Adrenal gland (tissue), 5 donors: ENCODE measurements at regions not wholly inside any gene's neighbourhood (a gene's known extent, or its start where the extent isn't known, plus 50 kb on each side); places are given as distances from the start of the nearest gene placed in this dataset.

Experiments
- POLR2A ChIP-seq, 2 donors: fragments of 450-650 bp; IDR thresholded peaks; one replicate each; pipeline ENCODE4 v1.6.1; 2017; ENCODE audit warnings: antibody characterized with exemption in 2 of 2, mild to moderate bottlenecking in 2 of 2, moderate library complexity in 1 of 2
- TF ChIP-seq, protein P1 (sequence below), 6 experiments: fragments of 450-650 bp in 4 of 6; fragments of 200-600 bp in 2 of 6; sonication (generic) in 1 of 6; IDR thresholded peaks; 1 replicate in 5 of 6; 2 replicates in 1 of 6; pipeline versions ENCODE4 v1.5.1 to v1.8.0; 2016 to 2021; ENCODE audit warnings: antibody characterized with exemption in 6 of 6, mild to moderate bottlenecking in 2 of 6, moderate library complexity in 1 of 6
- donor health status: DM: no; HTN: no; CAD: no.

DNA sequence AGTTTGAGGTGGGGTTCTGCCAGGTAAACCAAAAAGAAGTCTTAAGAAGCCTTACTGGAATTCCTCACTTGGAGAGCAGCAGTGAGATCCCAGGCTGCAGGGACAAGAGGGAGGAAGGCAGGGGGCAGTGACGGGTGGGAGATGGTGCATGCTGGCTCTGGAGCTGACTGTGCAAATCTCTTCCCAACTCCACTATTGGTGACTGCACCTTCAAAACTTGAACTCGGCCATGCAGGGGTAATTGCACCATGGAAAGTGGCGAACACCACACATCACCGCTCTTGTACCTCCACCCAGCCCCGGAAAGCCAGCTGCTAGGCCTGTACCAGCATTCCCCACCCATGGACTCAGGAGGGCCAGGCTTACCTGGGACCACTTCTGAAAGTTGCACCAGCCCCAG lies 51.4 kb upstream of the CDR2 start:
- TF ChIP-seq, protein P1, sequence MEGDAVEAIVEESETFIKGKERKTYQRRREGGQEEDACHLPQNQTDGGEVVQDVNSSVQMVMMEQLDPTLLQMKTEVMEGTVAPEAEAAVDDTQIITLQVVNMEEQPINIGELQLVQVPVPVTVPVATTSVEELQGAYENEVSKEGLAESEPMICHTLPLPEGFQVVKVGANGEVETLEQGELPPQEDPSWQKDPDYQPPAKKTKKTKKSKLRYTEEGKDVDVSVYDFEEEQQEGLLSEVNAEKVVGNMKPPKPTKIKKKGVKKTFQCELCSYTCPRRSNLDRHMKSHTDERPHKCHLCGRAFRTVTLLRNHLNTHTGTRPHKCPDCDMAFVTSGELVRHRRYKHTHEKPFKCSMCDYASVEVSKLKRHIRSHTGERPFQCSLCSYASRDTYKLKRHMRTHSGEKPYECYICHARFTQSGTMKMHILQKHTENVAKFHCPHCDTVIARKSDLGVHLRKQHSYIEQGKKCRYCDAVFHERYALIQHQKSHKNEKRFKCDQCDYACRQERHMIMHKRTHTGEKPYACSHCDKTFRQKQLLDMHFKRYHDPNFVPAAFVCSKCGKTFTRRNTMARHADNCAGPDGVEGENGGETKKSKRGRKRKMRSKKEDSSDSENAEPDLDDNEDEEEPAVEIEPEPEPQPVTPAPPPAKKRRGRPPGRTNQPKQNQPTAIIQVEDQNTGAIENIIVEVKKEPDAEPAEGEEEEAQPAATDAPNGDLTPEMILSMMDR (IDR thresholded peaks at IDR 0.05), result no peak
- TF ChIP-seq POLR2A (IDR thresholded peaks at IDR 0.05), result no peak
